Body of pancreas (tissue), 4 donors: ENCODE measurements at regions not wholly inside any gene's neighbourhood (a gene's known extent, or its start where the extent isn't known, plus 50 kb on each side); places are given as distances from the start of the nearest gene placed in this dataset.

Experiments
- POLR2A ChIP-seq, 3 donors: fragments of 450-650 bp; IDR thresholded peaks; one replicate each; pipeline ENCODE4 v1.6.1; 2016; ENCODE audit warnings: antibody characterized with exemption in 3 of 3, mild to moderate bottlenecking in 2 of 3
- TF ChIP-seq, protein P1 (sequence below), 7 experiments: fragments of 450-650 bp in 4 of 7; fragments of 200-600 bp in 3 of 7; sonication (generic) in 3 of 7; IDR thresholded peaks; one replicate each; pipeline ENCODE4 v1.5.1; 2016 to 2019; ENCODE audit warnings: antibody characterized with exemption in 7 of 7

DNA sequence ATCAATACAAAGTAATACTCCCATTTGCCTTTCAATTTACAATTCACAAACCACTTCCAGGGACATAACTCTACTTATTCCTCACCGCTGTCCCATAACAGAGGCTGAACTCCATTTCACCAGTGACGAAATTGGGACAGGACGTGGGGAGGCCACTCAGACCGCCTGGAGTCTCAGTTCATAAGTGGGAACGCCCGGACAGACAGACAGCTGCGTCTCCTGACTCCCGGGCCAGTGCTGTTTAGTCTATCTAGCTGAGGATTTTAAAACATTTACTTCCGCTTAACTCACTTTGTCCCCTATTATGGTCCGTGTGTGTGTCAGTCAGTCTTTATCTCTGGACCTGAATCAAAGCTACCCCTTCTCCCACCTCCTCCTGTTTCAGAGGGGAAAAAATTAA lies 67.4 kb upstream of the ZNF438 start:
- TF ChIP-seq, protein P1, sequence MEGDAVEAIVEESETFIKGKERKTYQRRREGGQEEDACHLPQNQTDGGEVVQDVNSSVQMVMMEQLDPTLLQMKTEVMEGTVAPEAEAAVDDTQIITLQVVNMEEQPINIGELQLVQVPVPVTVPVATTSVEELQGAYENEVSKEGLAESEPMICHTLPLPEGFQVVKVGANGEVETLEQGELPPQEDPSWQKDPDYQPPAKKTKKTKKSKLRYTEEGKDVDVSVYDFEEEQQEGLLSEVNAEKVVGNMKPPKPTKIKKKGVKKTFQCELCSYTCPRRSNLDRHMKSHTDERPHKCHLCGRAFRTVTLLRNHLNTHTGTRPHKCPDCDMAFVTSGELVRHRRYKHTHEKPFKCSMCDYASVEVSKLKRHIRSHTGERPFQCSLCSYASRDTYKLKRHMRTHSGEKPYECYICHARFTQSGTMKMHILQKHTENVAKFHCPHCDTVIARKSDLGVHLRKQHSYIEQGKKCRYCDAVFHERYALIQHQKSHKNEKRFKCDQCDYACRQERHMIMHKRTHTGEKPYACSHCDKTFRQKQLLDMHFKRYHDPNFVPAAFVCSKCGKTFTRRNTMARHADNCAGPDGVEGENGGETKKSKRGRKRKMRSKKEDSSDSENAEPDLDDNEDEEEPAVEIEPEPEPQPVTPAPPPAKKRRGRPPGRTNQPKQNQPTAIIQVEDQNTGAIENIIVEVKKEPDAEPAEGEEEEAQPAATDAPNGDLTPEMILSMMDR (IDR thresholded peaks at IDR 0.05) = no peak
- no peak for TF ChIP-seq POLR2A (IDR thresholded peaks at IDR 0.05)
